GM12873 (cell line): ENCODE measurements at regions not wholly inside any gene's neighbourhood (a gene's known extent, or its start where the extent isn't known, plus 50 kb on each side); places are given as distances from the start of the nearest gene placed in this dataset.

Source experiments
- TF ChIP-seq, protein P1 (sequence below): IDR thresholded peaks from 2 replicates; pipeline ENCODE4 v1.5.1; 2012; ENCODE audit warnings: low read depth, mild to moderate bottlenecking, moderate library complexity, low read length, control low read depth; ENCODE audit not compliant: insufficient read depth; ENCODE audit errors: missing control alignments

DNA sequence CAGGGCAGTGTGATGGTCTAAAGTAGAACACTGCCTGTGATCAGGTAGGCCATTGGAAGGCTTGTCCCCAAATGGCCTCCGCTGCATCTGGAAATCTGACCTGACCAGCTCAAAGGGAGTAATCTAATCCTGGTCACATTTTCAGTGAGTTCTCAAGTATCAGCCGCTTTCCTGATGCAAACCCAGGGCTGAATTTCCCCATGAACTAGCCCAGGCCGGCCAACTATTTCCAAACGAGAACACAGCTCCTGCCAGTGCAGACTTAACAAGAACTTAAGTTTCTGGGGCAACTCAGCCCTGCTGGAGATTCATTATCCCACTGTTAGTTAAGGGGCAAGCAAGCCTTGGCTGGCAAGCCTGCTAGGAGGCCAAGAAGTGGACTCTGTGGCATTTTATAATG is 59.6 kb upstream of the FAM180A start:
- TF ChIP-seq, protein P1, sequence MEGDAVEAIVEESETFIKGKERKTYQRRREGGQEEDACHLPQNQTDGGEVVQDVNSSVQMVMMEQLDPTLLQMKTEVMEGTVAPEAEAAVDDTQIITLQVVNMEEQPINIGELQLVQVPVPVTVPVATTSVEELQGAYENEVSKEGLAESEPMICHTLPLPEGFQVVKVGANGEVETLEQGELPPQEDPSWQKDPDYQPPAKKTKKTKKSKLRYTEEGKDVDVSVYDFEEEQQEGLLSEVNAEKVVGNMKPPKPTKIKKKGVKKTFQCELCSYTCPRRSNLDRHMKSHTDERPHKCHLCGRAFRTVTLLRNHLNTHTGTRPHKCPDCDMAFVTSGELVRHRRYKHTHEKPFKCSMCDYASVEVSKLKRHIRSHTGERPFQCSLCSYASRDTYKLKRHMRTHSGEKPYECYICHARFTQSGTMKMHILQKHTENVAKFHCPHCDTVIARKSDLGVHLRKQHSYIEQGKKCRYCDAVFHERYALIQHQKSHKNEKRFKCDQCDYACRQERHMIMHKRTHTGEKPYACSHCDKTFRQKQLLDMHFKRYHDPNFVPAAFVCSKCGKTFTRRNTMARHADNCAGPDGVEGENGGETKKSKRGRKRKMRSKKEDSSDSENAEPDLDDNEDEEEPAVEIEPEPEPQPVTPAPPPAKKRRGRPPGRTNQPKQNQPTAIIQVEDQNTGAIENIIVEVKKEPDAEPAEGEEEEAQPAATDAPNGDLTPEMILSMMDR, result no peak

DNA sequence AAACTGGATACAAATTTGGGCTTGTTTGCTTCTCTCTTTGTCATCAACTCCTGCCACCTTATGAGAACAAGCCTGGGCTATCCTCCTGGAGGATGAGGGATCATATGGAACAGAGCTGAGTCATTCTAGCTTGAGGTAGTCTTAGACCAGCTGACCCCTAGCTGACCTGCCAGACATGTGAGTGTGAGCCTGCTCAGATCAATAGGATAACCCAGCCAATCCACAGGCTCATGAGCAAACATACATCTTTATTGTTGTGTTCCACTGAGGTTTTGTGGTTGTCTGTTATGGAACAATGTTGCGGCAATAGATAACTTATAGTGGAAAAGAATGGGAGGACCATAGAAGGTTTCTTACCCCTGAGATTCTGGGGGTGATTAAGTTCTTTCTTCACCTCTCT is 54.5 kb upstream of the FAM180A start:
- TF ChIP-seq, protein P1, result no peak

DNA sequence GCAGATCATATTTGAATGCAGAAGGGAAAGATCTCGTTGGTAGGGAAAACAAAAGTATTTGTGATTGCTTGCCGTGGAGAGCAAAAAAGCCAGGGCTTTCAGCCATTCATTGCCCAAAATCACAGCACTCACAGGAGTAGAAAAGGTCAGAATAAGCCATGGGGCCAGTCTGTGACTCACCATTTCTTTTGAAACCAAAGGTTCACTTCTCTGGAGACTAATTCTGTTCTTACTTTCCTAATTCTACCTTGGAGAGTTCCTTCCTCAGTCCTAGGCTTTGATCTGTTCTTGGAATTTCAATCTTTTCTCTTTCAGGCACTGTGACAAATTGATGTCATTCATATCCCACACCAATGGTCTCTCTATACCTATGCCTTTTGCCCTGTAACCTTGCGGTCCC is 54.1 kb upstream of the FAM180A start:
- TF ChIP-seq, protein P1, result no peak

DNA sequence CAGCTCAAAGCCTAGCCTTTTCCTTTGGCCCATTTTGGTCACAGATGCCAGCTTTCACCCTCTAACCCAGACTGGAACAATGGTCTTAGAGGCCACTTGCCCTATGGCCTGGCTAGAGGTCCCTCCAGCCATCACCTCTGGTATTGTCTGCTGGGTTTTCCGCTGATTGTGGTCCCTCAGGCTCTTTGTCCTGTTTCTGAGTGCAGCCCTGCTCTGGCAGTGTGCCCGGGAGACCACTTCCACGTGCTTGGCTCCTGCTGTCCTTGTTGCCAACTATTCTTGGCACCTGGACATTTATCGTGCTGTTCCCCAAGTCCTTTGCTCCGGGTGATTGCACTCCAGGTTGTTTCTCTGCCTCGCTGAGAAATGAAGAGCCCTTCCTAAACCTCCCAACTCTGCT is 53.3 kb upstream of the FAM180A start:
- TF ChIP-seq, protein P1, result no peak

DNA sequence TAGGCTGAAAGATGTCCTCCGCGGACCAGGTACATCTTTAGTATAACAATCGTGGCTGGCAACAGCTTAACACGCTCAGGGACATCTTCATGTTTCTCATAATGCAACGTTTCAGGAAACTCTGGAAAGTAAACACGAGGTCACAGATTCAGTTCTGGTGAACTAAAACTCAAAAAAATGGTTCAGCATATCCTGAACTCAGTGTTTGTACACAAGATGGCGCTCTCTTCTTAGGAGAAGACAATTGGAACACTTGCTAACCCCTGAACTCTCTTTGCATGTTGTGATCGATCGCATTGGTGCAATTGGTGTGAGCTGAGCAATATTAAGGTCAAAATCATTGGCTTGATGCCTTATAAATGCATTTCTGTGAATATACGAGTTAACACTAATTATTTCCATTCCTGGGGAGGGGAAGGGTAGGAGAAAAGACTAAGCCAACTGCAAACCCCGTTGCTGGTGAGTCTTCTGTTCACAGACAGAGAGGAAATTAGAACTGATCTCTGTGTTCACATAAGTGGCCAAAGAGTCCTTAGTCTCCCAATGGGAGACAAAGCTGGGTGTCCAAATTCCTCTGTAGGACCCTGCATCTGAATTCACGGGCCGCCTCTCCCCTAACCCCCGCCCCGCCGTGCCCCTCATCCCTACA is 52.6 kb upstream of the FAM180A start:
- TF ChIP-seq, protein P1, result peak; percentile 83

DNA sequence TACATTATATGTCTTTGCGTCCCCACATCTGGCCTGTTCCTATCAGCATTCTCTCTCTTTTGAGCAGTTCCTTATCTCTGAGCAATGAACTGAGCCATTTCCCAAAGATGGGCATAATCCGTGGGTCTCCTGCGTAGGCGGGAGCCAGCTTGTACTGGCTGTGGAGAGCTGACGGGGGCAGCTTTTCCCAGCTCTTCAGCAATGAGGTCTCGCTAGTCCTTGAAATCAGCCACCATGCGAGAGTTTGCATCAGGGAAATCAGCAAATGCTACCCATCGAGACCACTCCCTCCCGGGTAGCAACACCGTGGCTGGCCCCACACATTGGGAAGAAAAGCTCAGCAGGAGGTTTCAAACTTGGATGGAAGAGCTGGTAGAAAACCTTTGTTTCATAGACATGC is 51.9 kb upstream of the FAM180A start:
- TF ChIP-seq, protein P1, result no peak

DNA sequence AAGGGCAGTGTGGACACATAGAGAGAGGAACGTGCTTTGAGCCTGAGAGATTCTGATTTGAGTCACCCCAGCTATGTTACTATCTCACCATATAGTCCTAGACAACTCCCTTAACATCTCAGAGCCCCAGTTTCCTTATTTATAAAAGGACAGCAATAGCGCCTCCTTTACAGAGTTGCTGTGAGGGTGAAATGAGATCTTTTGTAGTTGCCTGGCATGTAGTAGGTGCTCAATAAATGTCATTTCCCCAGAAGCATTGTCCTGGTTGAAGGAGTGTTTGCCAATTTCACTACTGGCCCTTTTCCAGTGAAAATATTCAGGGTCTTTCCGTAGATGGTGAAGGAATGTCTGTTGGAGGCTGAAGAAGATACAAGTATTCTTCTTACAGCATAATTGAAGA is 51.3 kb upstream of the FAM180A start:
- TF ChIP-seq, protein P1, result no peak
